GM12891 (cell line): ENCODE measurements at regions not wholly inside any gene's neighbourhood (a gene's known extent, or its start where the extent isn't known, plus 50 kb on each side); places are given as distances from the start of the nearest gene placed in this dataset.

Source experiments
- DNase-seq: peaks from one replicate; pipeline ENCODE4 v3.0.0; 2011; ENCODE audit warnings: low spot score; ENCODE audit not compliant: insufficient read length
- FAIRE-seq: peaks from 2 replicates; lab custom pipeline; 2011; peaks lifted over from hg19 to GRCh38; lab: Jason Lieb, UNC
- PAX5 ChIP-seq: IDR thresholded peaks from 2 replicates; pipeline ENCODE4 v1.6.1; 2011; ENCODE audit warnings: low read length, moderate library complexity, mild to moderate bottlenecking; ENCODE audit not compliant: insufficient read depth, severe bottlenecking
- POLR2A ChIP-seq: IDR thresholded peaks from 2 replicates; pipeline ENCODE4 v1.6.1; 2011; ENCODE audit warnings: low read depth, low read length, control low read depth
- POLR2AphosphoS5 ChIP-seq: IDR thresholded peaks from 2 replicates; pipeline ENCODE4 v1.6.1; 2011; ENCODE audit warnings: low read depth, low read length, control low read depth
- POU2F2 ChIP-seq: IDR thresholded peaks from 2 replicates; pipeline ENCODE4 v1.6.1; 2011; ENCODE audit warnings: low read depth, mild to moderate bottlenecking, control low read depth, low read length, moderate library complexity
- SPI1 ChIP-seq: IDR thresholded peaks from 2 replicates; pipeline ENCODE4 v1.6.1; 2011; ENCODE audit warnings: low read depth, low read length, control low read depth
- TAF1 ChIP-seq: IDR thresholded peaks from 2 replicates; pipeline ENCODE4 v1.6.1; 2011; ENCODE audit warnings: low read depth, low read length, control low read depth

- FAIRE-seq (no peak), DNase-seq (no peak)
- TF ChIP-seq POLR2AphosphoS5 = no peak
- no peak for TF ChIP-seq TAF1
- TF ChIP-seq SPI1 = no peak
- TF ChIP-seq POU2F2 = no peak
- no peak for TF ChIP-seq POLR2A
- no peak for TF ChIP-seq PAX5
These were observed 142.8 kb downstream of the LSM5 start for GRCh38 chr7:32347244-32347828.

DNA sequence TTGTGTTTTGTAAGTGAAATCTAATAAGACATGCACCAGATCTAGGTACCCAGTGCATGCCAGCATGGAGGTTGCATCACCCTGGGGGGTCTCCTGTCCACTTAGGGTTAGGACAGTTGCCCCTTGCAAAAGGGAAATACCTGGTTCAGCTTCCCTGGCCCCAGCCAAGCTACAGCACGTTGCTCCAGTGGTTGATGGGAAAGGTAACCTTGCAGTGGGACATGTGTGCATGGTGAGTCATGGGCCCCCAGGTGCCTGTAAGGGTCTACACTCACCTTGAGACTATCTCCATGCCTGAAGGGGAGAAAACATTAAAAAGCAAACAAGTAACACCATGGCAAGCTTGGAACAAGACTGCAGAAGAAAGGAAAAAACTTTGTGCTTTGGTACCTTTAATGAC is 143.9 kb downstream of the LSM5 start:
- DNase-seq = no peak
- TF ChIP-seq TAF1 = no peak
- TF ChIP-seq PAX5 = no peak
- TF ChIP-seq POLR2A = no peak
- TF ChIP-seq SPI1 = no peak
- TF ChIP-seq POLR2AphosphoS5 = no peak
- TF ChIP-seq POU2F2 = no peak
- FAIRE-seq = no peak

DNA sequence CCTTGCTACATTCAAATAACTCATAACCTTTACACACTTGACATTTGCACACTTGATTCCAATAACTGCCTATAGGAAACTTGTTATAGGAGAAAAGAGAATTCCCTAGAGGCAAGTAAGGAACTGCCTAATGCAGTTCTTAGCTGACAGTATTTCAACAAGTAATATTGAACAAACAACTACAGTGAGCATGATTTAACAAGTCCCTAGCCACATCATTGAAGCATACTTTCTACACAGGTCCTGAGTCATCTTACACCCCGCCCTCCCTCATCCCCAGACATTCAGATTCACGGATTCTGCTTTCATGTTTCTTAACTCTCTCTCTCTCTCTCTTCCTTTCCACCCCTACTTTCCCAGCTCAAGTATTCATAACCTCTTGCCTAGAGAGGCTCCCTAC is 153.5 kb downstream of the LSM5 start:
- TF ChIP-seq PAX5 (no peak), POLR2AphosphoS5 (no peak), SPI1 (no peak), POU2F2 (no peak), TAF1 (no peak), POLR2A (no peak)
- DNase-seq (no peak), FAIRE-seq (no peak)

GRCh38 chr7:32335107-32335506 is 155.1 kb downstream of the LSM5 start:
- FAIRE-seq (no peak), DNase-seq (no peak)
- TF ChIP-seq TAF1 (no peak), POLR2A (no peak), POLR2AphosphoS5 (no peak), PAX5 (no peak), SPI1 (no peak), POU2F2 (no peak)

- no peak for DNase-seq
- no peak for FAIRE-seq
- TF ChIP-seq PAX5 (no peak), SPI1 (no peak), TAF1 (no peak), POU2F2 (no peak), POLR2A (no peak)
These were observed 159.6 kb downstream of the LSM5 start for GRCh38 chr7:32330602-32331001.

- no peak for FAIRE-seq
- no peak for DNase-seq
- TF ChIP-seq SPI1 = no peak
- no peak for TF ChIP-seq POLR2AphosphoS5
- TF ChIP-seq TAF1 = no peak
- TF ChIP-seq POU2F2 = no peak
- TF ChIP-seq POLR2A = no peak
- no peak for TF ChIP-seq PAX5
These were observed 164.1 kb downstream of the LSM5 start for GRCh38 chr7:32326078-32326477.

DNA sequence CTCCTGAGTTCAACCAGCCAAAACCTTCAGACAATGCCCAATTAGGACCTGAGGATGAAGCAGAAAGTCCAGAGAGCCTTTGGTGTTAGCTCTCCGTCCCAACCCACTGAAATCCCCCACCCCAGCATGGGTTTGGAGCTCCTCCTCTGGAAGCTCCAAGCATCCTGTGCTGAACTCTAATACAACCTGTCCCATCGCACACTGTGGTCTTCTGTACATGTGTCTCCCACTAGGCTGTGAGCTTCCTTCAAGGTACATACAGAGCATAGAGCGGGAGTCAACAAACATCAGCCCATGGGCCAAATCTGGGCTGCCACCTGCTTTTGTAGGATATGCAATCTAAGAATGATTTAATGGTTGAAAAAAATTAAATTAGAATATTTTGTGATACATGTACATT is 166.5 kb downstream of the LSM5 start:
- FAIRE-seq (no peak), DNase-seq (no peak)
- TF ChIP-seq PAX5 (no peak), POLR2AphosphoS5 (no peak)

DNA sequence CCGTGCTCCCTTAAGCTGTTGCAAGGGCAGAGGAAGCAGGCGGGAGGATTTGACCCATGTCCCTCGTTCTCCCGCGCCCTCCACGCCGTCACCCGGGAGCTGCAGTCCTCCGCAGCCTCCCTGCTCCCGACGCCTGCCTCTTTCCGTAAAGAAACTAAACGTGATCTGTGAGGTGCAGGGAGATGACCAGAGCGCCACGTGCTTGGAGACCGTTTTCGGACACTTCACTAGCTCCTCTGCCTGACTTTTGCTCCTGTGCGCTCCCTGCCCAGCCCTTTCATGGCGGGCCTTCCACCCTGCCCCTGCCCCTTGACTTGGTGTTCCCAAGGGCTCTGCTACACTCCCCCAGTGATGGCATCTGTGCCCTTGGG is 171.2 kb downstream of the LSM5 start:
- FAIRE-seq (no peak), DNase-seq (no peak)
- TF ChIP-seq POLR2A = no peak
- no peak for TF ChIP-seq POU2F2
- TF ChIP-seq SPI1 = no peak
- no peak for TF ChIP-seq TAF1
- no peak for TF ChIP-seq POLR2AphosphoS5
- no peak for TF ChIP-seq PAX5

DNA sequence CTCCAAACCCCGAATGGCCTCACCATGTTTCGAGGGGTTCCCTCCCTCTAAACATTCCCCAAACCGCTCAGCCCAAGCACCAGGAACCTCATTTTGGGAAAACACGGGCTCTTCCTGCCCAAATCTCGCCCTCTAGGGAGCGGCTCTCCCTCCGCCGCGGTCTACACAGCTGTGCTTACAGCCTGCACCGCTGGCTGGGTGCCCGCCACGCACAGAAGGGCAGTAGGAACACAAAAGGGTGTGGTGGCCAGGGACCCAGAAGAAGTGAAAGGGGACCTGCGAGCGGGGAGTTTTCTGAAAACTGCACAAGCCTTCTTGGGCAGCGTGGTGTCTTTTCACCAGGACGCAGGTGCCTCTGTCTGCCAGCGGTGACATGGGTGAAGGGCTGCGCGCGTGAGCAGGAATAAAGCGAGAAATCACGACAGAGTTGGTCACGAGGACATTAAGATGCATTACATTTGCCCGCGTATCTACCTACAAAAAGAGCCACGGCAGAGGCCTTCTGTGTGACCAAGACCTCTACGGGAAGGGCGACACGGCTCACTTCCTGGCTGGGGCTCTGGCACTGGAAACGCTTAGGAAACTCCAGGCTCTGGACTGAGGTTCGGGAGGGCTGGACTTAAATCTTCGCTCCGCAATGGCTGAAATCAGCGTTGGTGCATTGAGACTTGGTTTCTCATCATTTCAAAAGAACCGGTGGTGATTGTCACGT is 171.7 kb downstream of the LSM5 start:
- DNase-seq (no peak), FAIRE-seq (no peak)
- TF ChIP-seq POLR2A (no peak), POLR2AphosphoS5 (no peak), SPI1 (no peak), TAF1 (no peak)

- TF ChIP-seq POLR2AphosphoS5 (no peak), POU2F2 (no peak), TAF1 (no peak), PAX5 (no peak)
- DNase-seq (no peak), FAIRE-seq (no peak)
These were observed 173.3 kb downstream of the LSM5 start for GRCh38 chr7:32316839-32317238.
